H9 (cell line): ENCODE measurements at regions not wholly inside any gene's neighbourhood (a gene's known extent, or its start where the extent isn't known, plus 50 kb on each side); places are given as distances from the start of the nearest gene placed in this dataset.

Source experiments
- DNase-seq: peaks from one replicate; pipeline ENCODE4 v3.0.0-alpha.2; 2017
- H2AFZ ChIP-seq: one replicate; pipeline ENCODE4 v1.6.1; 2013; ENCODE audit warnings: mild to moderate bottlenecking, low read length, control low read depth, moderate library complexity
- H2AK5ac ChIP-seq: 2 replicates; pipeline ENCODE4 v1.6.1; 2013; ENCODE audit warnings: low read length, control low read depth, mixed read lengths; ENCODE audit not compliant: insufficient read length
- H2BK120ac ChIP-seq: one replicate; pipeline ENCODE4 v1.6.1; 2013; ENCODE audit warnings: low read depth, mild to moderate bottlenecking, low read length, control low read depth, inconsistent platforms; ENCODE audit not compliant: poor library complexity, severe bottlenecking
- H2BK12ac ChIP-seq: 2 replicates; pipeline ENCODE4 v1.6.1; 2013; ENCODE audit warnings: low read length, control low read depth, mixed read lengths, low read depth; ENCODE audit not compliant: insufficient read length
- H2BK15ac ChIP-seq: 2 replicates; pipeline ENCODE4 v1.6.1; 2013; ENCODE audit warnings: low read depth, low read length, control low read depth
- H2BK20ac ChIP-seq: one replicate; pipeline ENCODE4 v1.6.1; 2013; ENCODE audit warnings: low read depth, mild to moderate bottlenecking, low read length, control low read depth, inconsistent platforms; ENCODE audit not compliant: poor library complexity, severe bottlenecking
- H2BK5ac ChIP-seq: 2 replicates; pipeline ENCODE4 v1.6.1; 2013; ENCODE audit warnings: low read length, control low read depth, mixed read lengths; ENCODE audit not compliant: insufficient read length
- H3K14ac ChIP-seq: 2 replicates; pipeline ENCODE4 v1.6.1; 2013; ENCODE audit warnings: low read length, control low read depth; ENCODE audit not compliant: insufficient read depth
- H3K18ac ChIP-seq: 2 replicates; pipeline ENCODE4 v1.6.1; 2013; ENCODE audit warnings: low read depth, mild to moderate bottlenecking, mixed read lengths, low read length, control low read depth; ENCODE audit not compliant: insufficient read length
- H3K23ac ChIP-seq: 2 replicates; pipeline ENCODE4 v1.6.1; 2013; ENCODE audit warnings: low read length, control low read depth, mixed read lengths, low read depth; ENCODE audit not compliant: insufficient read length
- H3K23me2 ChIP-seq: 2 replicates; pipeline ENCODE4 v1.6.1; 2013; ENCODE audit warnings: low read depth, mild to moderate bottlenecking, mixed read lengths, low read length, control low read depth; ENCODE audit not compliant: insufficient read length, poor library complexity, severe bottlenecking
- H3K27ac ChIP-seq: 2 replicates; pipeline ENCODE4 v1.5.1; 2013; ENCODE audit warnings: low read length, control low read depth, mixed read lengths, low read depth; ENCODE audit not compliant: insufficient read length
- H3K27me3 ChIP-seq: 2 replicates; pipeline ENCODE4 v1.6.1; 2013; ENCODE audit warnings: low read length, control low read depth, inconsistent platforms; ENCODE audit not compliant: insufficient read depth
- H3K4ac ChIP-seq: 2 replicates; pipeline ENCODE4 v1.6.1; 2013; ENCODE audit warnings: low read depth, mild to moderate bottlenecking, control low read depth, inconsistent platforms, low read length, moderate library complexity
- H3K4me1 ChIP-seq: 2 replicates; pipeline ENCODE4 v1.6.1; 2013; ENCODE audit warnings: low read length, control low read depth, inconsistent platforms; ENCODE audit not compliant: insufficient read depth
- H3K4me2 ChIP-seq: 2 replicates; pipeline ENCODE4 v1.6.1; 2013; ENCODE audit warnings: low read length, control low read depth, mixed read lengths; ENCODE audit not compliant: insufficient read length, insufficient read depth
- H3K56ac ChIP-seq: 2 replicates; pipeline ENCODE4 v1.6.1; 2013; ENCODE audit warnings: low read depth, mild to moderate bottlenecking, mixed read lengths, low read length, control low read depth; ENCODE audit not compliant: insufficient read length
- H3K79me1 ChIP-seq: 2 replicates; pipeline ENCODE4 v1.6.1; 2013; ENCODE audit warnings: low read depth, mild to moderate bottlenecking, moderate library complexity, low read length, control low read depth, inconsistent platforms; ENCODE audit not compliant: insufficient read depth, poor library complexity, severe bottlenecking
- H3K79me2 ChIP-seq: 2 replicates; pipeline ENCODE4 v1.6.1; 2013; ENCODE audit warnings: low read length, control low read depth, inconsistent platforms; ENCODE audit not compliant: insufficient read depth
- H3K9ac ChIP-seq: 2 replicates; pipeline ENCODE4 v1.6.1; 2013; ENCODE audit warnings: low read length, control low read depth, mixed read lengths; ENCODE audit not compliant: insufficient read length; ENCODE audit errors: extremely low read depth
- H3K9me3 ChIP-seq: one replicate; pipeline ENCODE4 v1.6.1; 2013; ENCODE audit warnings: low read depth, low read length, inconsistent platforms; ENCODE audit not compliant: control insufficient read depth
- H3T11ph ChIP-seq: one replicate; pipeline ENCODE4 v1.6.1; 2013; ENCODE audit warnings: mild to moderate bottlenecking, low read length, control low read depth, inconsistent platforms
- H4K20me1 ChIP-seq: one replicate; pipeline ENCODE4 v1.6.1; 2013; ENCODE audit not compliant: control insufficient read depth, insufficient read length, insufficient read depth
- H4K5ac ChIP-seq: 2 replicates; pipeline ENCODE4 v1.6.1; 2013; ENCODE audit warnings: low read depth, mild to moderate bottlenecking, mixed read lengths, low read length, control low read depth; ENCODE audit not compliant: insufficient read length
- H4K8ac ChIP-seq: replicated peaks from 2 replicates; pipeline ENCODE4 v1.6.1; 2013; ENCODE audit warnings: low read length, control low read depth, mixed read lengths, low read depth; ENCODE audit not compliant: insufficient read length
- H4K91ac ChIP-seq: 2 replicates; pipeline ENCODE4 v1.6.1; 2013; ENCODE audit warnings: low read depth, mild to moderate bottlenecking, moderate library complexity, mixed read lengths, low read length, control low read depth; ENCODE audit not compliant: insufficient read length
- H3K27ac Mint-ChIP-seq, 3 experiments: 2 replicates in 2 of 3; 3 replicates in 1 of 3; pipeline ENCODE4 v1.8.0; 2020 to 2021; ENCODE audit warnings: mixed read lengths in 3 of 3, mild to moderate bottlenecking in 1 of 3, moderate library complexity in 1 of 3
- H3K27me3 Mint-ChIP-seq: 2 replicates; pipeline ENCODE4 v1.8.0; 2021; ENCODE audit warnings: low read depth, mild to moderate bottlenecking, moderate library complexity, mixed read lengths
- H3K36me3 Mint-ChIP-seq, 3 experiments: 2 replicates in 2 of 3; 3 replicates in 1 of 3; pipeline ENCODE4 v1.8.0; 2020 to 2021; ENCODE audit warnings: low read depth in 3 of 3, mixed read lengths in 3 of 3; ENCODE audit not compliant: insufficient read depth in 1 of 3
- H3K4me1 Mint-ChIP-seq, 2 experiments: 2 replicates each; pipeline ENCODE4 v1.8.0; 2020; ENCODE audit warnings: mixed read lengths in 2 of 2
- H3K4me3 Mint-ChIP-seq, 2 experiments: 2 replicates in 1 of 2; 3 replicates in 1 of 2; pipeline ENCODE4 v1.8.0; 2020 to 2021; ENCODE audit warnings: mild to moderate bottlenecking in 2 of 2, mixed read lengths in 2 of 2, moderate library complexity in 1 of 2
- H3K9me3 Mint-ChIP-seq, 2 experiments: 2 replicates in 1 of 2; 3 replicates in 1 of 2; pipeline ENCODE4 v1.8.0; 2020; ENCODE audit warnings: mild to moderate bottlenecking in 2 of 2, mixed read lengths in 2 of 2, moderate library complexity in 1 of 2
- CTCF ChIP-seq: fragments of 200-600 bp; sonication (generic); conservative IDR thresholded peaks from 3 replicates; pipeline ENCODE4 v1.8.0; 2021; ENCODE audit warnings: antibody characterized with exemption, mild to moderate bottlenecking
- WGBS: extraction: QIAGEN DNeasy Blood & Tissue Kit; methylation state at CpG from one replicate; pipeline ENCODE4 v1.1.7; 2013; ENCODE audit warnings: missing lambda C conversion rate, low lambda C conversion rate, mixed read lengths; ENCODE audit not compliant: insufficient read length; ENCODE audit errors: extremely low coverage; 5-methylcytosine and 5-hydroxymethylcytosine counted together

GRCh38 chr6:167571550-167571949 is 246.7 kb downstream of the TTLL2 start:
- H3K4me2 ChIP-seq = no peak overlapping the region
- H3K14ac ChIP-seq = no peak overlapping the region
- no peak for TF ChIP-seq CTCF
- H3K79me2 ChIP-seq = no peaks in the 10 kb centered on the region
- H2AFZ ChIP-seq = no peak overlapping the region
- no peak overlapping the region for H3K4ac ChIP-seq
- H4K8ac ChIP-seq = no peak overlapping the region
- H3K4me1 ChIP-seq = no peaks in the 10 kb centered on the region
- no peaks in the 10 kb centered on the region for H3K36me3 Mint-ChIP-seq
- H4K20me1 ChIP-seq = no peaks in the 10 kb centered on the region
- H3K23ac ChIP-seq = no peak overlapping the region
- no peak overlapping the region for H4K5ac ChIP-seq
- no peak overlapping the region for H4K91ac ChIP-seq
- no peak overlapping the region for H3K27ac ChIP-seq
- no peak overlapping the region for H3K9ac ChIP-seq
- H2BK15ac ChIP-seq = no peak overlapping the region
- H3K23me2 ChIP-seq = no peaks in the 10 kb centered on the region
- H2AK5ac ChIP-seq = no peak overlapping the region
- H2BK20ac ChIP-seq = no peak overlapping the region
- peaks cover 2% of the 10 kb centered on the region for H3K27me3 Mint-ChIP-seq
- no peak overlapping the region for H2BK12ac ChIP-seq
- no peak overlapping the region for H2BK120ac ChIP-seq
- H3K9me3 ChIP-seq = no peaks in the 10 kb centered on the region
- H3K79me1 ChIP-seq = no peaks in the 10 kb centered on the region
- no peak overlapping the region for H3K4me3 Mint-ChIP-seq
- WGBS = no CpG with 5 or more reads among the region's 9 CpGs
- no peak overlapping the region for H3K56ac ChIP-seq
- H3K4me1 Mint-ChIP-seq = peaks cover 1 to 16% of the 10 kb centered on the region in 2 experiments; a peak in 3 of 4 replicates
- H3K27ac Mint-ChIP-seq = no peak overlapping the region
- H3K18ac ChIP-seq = no peak overlapping the region
- H3K9me3 Mint-ChIP-seq = no peaks in the 10 kb centered on the region
- no peak overlapping the region for H3T11ph ChIP-seq
- no peaks in the 10 kb centered on the region for H3K27me3 ChIP-seq
- DNase-seq = no peak
- no peak overlapping the region for H2BK5ac ChIP-seq
